Common myeloid progenitor, CD34-positive (primary cell): ENCODE measurements at regions not wholly inside any gene's neighbourhood (a gene's known extent, or its start where the extent isn't known, plus 50 kb on each side); places are given as distances from the start of the nearest gene placed in this dataset.

ENCODE experiments used
- CTCF ChIA-PET: fragments of 350-600 bp; sonication (Branson Sonifier 250); formaldehyde crosslinking; loops from one replicate; lab custom pipeline; 2021; ENCODE audit warnings: antibody characterized with exemption; lab: Charles Lee
- POLR2A ChIA-PET: fragments of 350-600 bp; sonication (Branson Sonifier 250); formaldehyde crosslinking; loops from one replicate; lab custom pipeline; 2021; ENCODE audit warnings: antibody characterized with exemption; lab: Charles Lee
- DNase-seq, 3 donors: peaks; one replicate each; pipeline versions ENCODE4 v3.0.0 to v3.0.0-alpha.2; 2013
- H3K27ac ChIP-seq, 2 experiments: 1 replicate in 1 of 2; 2 replicates in 1 of 2; pipeline ENCODE4 v1.7.0; 2013; ENCODE audit warnings: inconsistent platforms in 2 of 2, low read length in 2 of 2, mild to moderate bottlenecking in 2 of 2, low read depth in 1 of 2, moderate library complexity in 1 of 2; ENCODE audit not compliant: severe bottlenecking in 2 of 2, insufficient read depth in 1 of 2, poor library complexity in 1 of 2
- H3K27me3 ChIP-seq, 5 experiments: replicated peaks in 2 of 5; 1 replicate in 3 of 5; 2 replicates in 2 of 5; pipeline versions ENCODE4 v1.6.1 to v1.7.0; 2013; ENCODE audit warnings: low read length in 4 of 5, mild to moderate bottlenecking in 2 of 5, moderate library complexity in 2 of 5, inconsistent platforms in 1 of 5; ENCODE audit not compliant: insufficient read depth in 5 of 5, control insufficient read depth in 4 of 5
- H3K36me3 ChIP-seq, 4 experiments: 1 replicate in 2 of 4; 2 replicates in 2 of 4; pipeline versions ENCODE4 v1.6.1 to v1.7.0; 2013; ENCODE audit warnings: low read length in 3 of 4, control low read depth in 1 of 4, mild to moderate bottlenecking in 1 of 4; ENCODE audit not compliant: control insufficient read depth in 4 of 4, insufficient read depth in 4 of 4
- H3K4me1 ChIP-seq, 4 experiments: 1 replicate in 3 of 4; 2 replicates in 1 of 4; pipeline versions ENCODE4 v1.6.1 to v1.7.1; 2013; ENCODE audit warnings: low read length in 3 of 4, mild to moderate bottlenecking in 3 of 4, control low read depth in 1 of 4, inconsistent platforms in 1 of 4, moderate library complexity in 1 of 4; ENCODE audit not compliant: control insufficient read depth in 4 of 4, insufficient read depth in 4 of 4; ENCODE audit errors: control extremely low read depth in 1 of 4
- H3K4me3 ChIP-seq, 7 experiments: 1 replicate in 4 of 7; 2 replicates in 3 of 7; pipeline versions ENCODE4 v1.5.1 to v1.7.0; 2013; ENCODE audit warnings: mild to moderate bottlenecking in 7 of 7, low read length in 6 of 7, moderate library complexity in 6 of 7, inconsistent platforms in 2 of 7, low read depth in 2 of 7, control low read depth in 1 of 7; ENCODE audit not compliant: insufficient read depth in 4 of 7, control insufficient read depth in 1 of 7; ENCODE audit errors: extremely low read depth in 1 of 7
- H3K9me3 ChIP-seq, 5 experiments: 1 replicate in 4 of 5; 2 replicates in 1 of 5; pipeline versions ENCODE4 v1.6.1 to v1.7.1; 2013; ENCODE audit warnings: low read length in 4 of 5, mild to moderate bottlenecking in 2 of 5, inconsistent platforms in 1 of 5, low read depth in 1 of 5, moderate library complexity in 1 of 5; ENCODE audit not compliant: control insufficient read depth in 4 of 5, insufficient read depth in 2 of 5; ENCODE audit errors: control extremely low read depth in 1 of 5
- WGBS: methylation state at CpG from one replicate; pipeline ENCODE4 v1.1.5; 2013; ENCODE audit not compliant: insufficient coverage; 5-methylcytosine and 5-hydroxymethylcytosine counted together

DNA sequence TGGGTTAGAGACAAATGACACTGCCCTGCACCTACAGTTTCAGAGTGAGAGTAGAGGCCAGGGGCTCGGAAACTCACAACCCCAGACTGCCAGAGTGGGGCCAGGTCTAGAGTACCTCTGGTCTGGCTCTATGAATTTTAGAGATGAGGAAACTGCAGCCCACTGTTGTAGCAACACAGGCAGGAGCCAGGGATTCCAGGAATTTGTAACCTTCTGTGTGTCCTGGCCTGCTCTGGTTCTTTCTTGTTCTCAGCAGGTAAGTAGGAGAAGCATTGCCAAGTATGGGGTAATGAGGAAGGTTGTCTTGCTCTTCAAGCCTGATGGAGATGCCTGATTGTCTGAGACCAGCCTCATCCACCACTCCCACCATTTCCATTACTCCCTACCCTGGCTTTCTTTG lies 221.8 kb downstream of the UACA start:
- CTCF ChIA-PET: interaction anchor here (0.8 to 1.6 kb wide), 2 partner anchors 13 to 29 kb away, joined by 5 read pairs; no protein-coding TSS in a partner anchor
- POLR2A ChIA-PET: no interaction called here
- peaks cover 4 to 23% (median 11%) of the 10 kb centered on the region in 4 experiments for H3K4me1 ChIP-seq
- no peak overlapping the region for H3K27ac ChIP-seq
- no peaks in the 10 kb centered on the region for H3K27me3 ChIP-seq
- no peak overlapping the region for H3K4me3 ChIP-seq
- H3K9me3 ChIP-seq: no peaks in the 10 kb centered on the region
- 100% methylated on average over 1 of the region's 1 CpG for WGBS
- no peaks in the 10 kb centered on the region for H3K36me3 ChIP-seq
- no peak for DNase-seq

GRCh38 chr15:70539912-70540530 lies 223.3 kb downstream of the UACA start:
- no peaks in the 10 kb centered on the region for H3K36me3 ChIP-seq
- H3K27me3 ChIP-seq: no peaks in the 10 kb centered on the region
- POLR2A ChIA-PET: no interaction called here
- peaks cover 18 to 38% (median 26%) of the 10 kb centered on the region in 4 experiments for H3K4me1 ChIP-seq
- no peak overlapping the region for H3K4me3 ChIP-seq
- no peaks in the 10 kb centered on the region for H3K9me3 ChIP-seq
- WGBS: 96% methylated on average over 11 of the region's 12 CpGs
- H3K27ac ChIP-seq: no peak overlapping the region
- no peak for DNase-seq
- CTCF ChIA-PET: interaction anchor here (0.8 to 1.3 kb wide), 3 partner anchors 11 to 31 kb away, joined by 3 to 5 read pairs (median 3); no protein-coding TSS in a partner anchor

- Histone ChIP-seq H3K27ac (no peak overlapping the region), H3K36me3 (no peaks in the 10 kb centered on the region), H3K9me3 (no peaks in the 10 kb centered on the region), H3K27me3 (no peaks in the 10 kb centered on the region), H3K4me1 (peaks cover 23 to 44% (median 32%) of the 10 kb centered on the region in 4 experiments), H3K4me3 (no peak overlapping the region)
- 98% methylated on average over 5 of the region's 5 CpGs for WGBS
- DNase-seq: no peak
- ChIA-PET CTCF (interaction anchor here (0.8 kb wide), 1 partner anchor 10 kb away, joined by 3 read pairs; no protein-coding TSS in a partner anchor), POLR2A (no interaction called here)
Measured at GRCh38 chr15:70539409-70539808, 223.9 kb downstream of the UACA start.

DNA sequence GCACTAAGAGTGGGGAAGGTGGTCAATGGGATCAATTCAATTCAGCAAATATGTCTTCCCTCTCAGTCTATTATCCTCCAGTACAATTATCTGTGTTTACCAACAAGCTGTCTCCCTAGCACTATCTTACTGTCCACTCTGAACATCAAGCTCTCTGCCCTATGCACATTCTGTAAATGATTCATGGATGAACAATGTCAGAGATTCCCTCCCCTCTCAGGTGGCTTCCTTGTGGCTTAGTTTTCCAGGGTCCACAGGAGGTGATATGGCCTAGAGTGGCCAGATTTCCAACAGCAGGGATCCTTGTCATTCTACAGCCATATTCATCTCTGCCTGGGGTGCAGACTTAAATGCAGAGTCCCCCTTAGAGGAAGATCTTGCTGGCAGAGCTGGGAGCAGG lies 225.1 kb downstream of the UACA start:
- ChIA-PET CTCF (interaction anchor here (1.3 kb wide), 1 partner anchor 21 kb away, joined by 5 read pairs; no protein-coding TSS in a partner anchor), POLR2A (no interaction called here)
- no peak for DNase-seq
- no peak overlapping the region for H3K4me3 ChIP-seq
- H3K36me3 ChIP-seq: no peaks in the 10 kb centered on the region
- H3K27ac ChIP-seq: no peak overlapping the region
- H3K4me1 ChIP-seq: peaks cover 24 to 53% (median 43%) of the 10 kb centered on the region in 4 experiments
- no peaks in the 10 kb centered on the region for H3K9me3 ChIP-seq
- no peaks in the 10 kb centered on the region for H3K27me3 ChIP-seq

DNA sequence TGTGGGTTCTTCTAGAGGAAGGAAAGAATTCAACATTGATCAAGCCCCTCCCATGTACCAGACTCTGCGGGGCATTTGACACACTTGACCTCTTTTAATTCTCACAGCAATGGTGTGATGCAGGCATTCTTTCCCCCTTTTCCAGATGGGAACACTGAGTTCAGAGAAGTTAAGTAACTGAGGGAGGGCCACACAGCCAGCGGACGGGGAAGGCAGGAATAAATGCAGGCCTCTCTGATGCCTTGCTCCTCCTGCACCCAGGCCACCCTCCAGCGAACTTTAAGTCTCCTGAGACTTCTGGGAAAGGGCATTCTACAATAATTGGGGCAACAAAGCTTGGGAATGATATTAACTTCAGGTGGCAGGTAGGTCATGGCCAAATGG lies 227.4 kb downstream of the UACA start:
- 0% methylated on average over 1 of the region's 4 CpGs for WGBS
- DNase-seq: no peak
- POLR2A ChIA-PET: interaction anchor here (0.5 kb wide), 1 partner anchor 131 kb away, joined by 3 read pairs; no protein-coding TSS in a partner anchor
- H3K9me3 ChIP-seq: no peaks in the 10 kb centered on the region
- no peaks in the 10 kb centered on the region for H3K27me3 ChIP-seq
- peaks cover 24 to 63% (median 51%) of the 10 kb centered on the region in 4 experiments for H3K4me1 ChIP-seq
- H3K36me3 ChIP-seq: no peaks in the 10 kb centered on the region
- no peak overlapping the region for H3K27ac ChIP-seq
- CTCF ChIA-PET: interaction anchor here (1.0 to 3.4 kb wide), 7 partner anchors 9 to 33 kb away, joined by 3 to 9 read pairs (median 6); no protein-coding TSS in a partner anchor
- H3K4me3 ChIP-seq: peak overlapping the region in 4 of 7 experiments; percentile 27 to 72 (median 55)

DNA sequence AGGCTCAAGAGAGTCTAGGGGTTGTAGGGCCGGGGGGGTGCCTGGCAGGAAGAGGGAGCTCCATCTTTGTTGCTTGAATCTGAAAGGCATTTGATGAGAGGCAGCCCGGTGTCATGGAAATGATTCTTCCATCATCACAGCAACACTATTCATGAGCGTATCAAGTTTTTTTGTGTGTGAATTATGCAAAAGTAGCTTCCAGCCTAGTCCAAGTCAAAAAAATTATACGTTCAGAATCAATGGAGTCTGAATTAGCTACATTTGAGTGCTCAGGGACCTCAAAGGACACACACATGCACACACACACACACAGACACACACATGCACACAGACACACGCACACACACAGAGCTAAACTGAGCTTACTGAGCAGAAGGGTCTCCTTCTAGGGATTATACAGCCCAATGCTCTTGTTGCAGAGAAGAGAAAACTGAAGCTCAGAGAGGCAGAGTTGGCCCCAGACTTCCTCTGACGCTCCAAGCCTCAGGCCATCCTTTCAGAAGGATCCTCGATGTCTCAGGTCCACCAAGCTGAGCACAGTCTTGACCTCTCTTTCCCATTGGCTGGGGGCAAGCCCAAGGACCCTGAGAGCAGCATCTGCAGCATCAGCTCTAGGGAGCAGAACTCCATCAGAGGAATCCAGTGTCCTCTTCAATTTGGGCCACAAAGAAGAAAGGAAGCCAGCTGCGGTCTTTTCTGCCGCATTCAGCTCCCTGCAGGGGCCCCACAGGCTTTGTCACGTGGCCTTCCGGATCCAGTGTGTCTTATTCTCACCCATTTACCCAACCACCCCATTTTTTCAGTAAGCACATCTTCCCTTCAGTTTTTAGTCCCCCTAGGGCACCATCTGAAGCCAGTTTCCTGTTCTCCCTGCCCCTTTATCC lies 228.0 kb downstream of the UACA start:
- ChIA-PET CTCF (interaction anchor here (1.0 to 3.4 kb wide), 11 partner anchors 9 to 70 kb away, joined by 3 to 9 read pairs (median 5); no protein-coding TSS in a partner anchor), POLR2A (interaction anchor here (0.5 to 0.6 kb wide), 2 partner anchors 56 to 130 kb away, joined by 3 read pairs; no protein-coding TSS in a partner anchor)
- Histone ChIP-seq H3K36me3 (no peaks in the 10 kb centered on the region), H3K4me3 (peak overlapping the region in 6 of 7 experiments; percentile 27 to 72 (median 52)), H3K9me3 (no peaks in the 10 kb centered on the region), H3K27ac (peak overlapping the region in 1 of 2 experiments; percentile 23), H3K27me3 (no peaks in the 10 kb centered on the region), H3K4me1 (peaks cover 24 to 69% (median 54%) of the 10 kb centered on the region in 4 experiments)
- DNase-seq: peak; percentile 53 to 90 (median 87)
- 6% methylated on average over 7 of the region's 11 CpGs for WGBS
